ENCODE measurements at regions not wholly inside any gene's neighbourhood (a gene's known extent, or its start where the extent isn't known, plus 50 kb on each side); places are given as distances from the start of the nearest gene placed in this dataset.
"Not testable (repeated sequence)": the region's sequence is repeated elsewhere in the genome, so short reads cannot be mapped to it uniquely, and the experiment has no call there.

DNA sequence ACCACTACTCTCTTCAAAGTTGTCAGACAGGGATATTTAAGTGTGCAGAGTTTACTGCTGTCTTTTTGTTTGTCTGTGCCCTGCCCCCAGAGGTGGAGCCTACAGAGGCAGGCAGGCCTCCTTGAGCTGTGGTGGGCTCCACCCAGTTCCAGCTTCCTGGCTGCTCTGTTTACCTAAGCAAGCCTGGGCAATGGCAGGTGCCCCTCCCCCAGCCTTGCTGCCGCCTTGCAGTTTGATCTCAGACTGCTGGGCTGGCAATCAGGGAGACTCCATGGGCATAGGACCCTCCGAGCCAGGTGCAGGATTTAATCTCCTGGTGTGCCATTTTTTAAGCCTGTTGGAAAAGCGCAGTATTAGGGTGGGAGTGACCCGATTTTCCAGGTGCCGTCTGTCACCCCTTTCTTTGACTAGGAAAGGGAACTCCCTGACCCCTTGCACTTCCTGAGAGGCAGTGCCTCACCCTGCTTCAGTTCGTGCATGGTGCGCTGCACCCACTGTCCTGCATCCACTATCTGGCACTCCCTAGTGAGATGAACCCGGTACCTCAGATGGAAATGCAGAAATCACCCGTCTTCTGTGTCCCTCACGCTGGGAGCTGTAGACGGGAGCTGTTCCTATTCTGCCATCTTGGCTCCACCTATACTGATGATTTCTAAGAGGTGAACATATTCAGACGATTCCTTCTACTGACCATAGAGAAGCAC is 167.6 kb downstream of the CXXC4 start:
- DNase-seq: not testable (repeated sequence)

DNA sequence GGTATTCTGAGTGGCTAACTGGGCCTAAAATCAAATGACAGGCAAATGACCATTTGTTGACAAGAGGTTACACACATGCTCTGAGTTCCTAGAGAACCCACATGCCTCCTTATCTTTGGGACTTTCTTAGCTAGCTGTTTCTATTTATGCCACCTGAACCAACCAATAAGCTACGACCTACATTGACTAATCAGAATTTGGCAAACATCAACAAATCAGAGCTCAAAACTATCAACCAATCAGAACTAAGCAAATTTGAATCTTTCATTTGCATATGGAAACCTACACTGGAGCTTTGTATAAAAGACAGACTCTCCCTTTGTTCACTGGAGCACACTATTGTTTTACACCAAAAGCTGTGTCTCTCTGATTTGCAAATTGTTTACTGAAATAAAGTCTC is 192.0 kb downstream of the CXXC4 start:
- DNase-seq: no peak

- no peak for DNase-seq
Measured at GRCh38 chr4:104294811-104295210, 199.9 kb downstream of the CXXC4 start.

GRCh38 chr4:104286867-104287266 is 207.8 kb downstream of the CXXC4 start:
- DNase-seq: no peak

DNA sequence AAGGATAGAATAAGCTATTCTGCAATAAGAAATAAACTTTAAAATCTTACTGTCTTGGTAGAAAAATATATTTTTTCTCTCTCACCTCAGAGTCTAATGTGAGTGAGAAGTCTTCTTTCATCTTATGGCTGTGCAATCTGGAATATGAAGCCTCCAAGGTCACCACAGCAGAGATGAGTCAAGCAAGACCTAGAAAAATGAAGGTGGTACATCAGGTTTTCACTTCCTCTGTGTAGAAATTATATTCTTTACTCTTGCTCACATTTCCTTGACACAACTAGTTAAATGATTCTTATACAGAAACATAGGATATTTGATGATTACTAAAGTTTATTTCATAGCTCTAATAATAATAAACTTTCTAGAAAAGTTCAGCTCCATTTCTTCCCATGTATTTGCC is 211.4 kb downstream of the CXXC4 start:
- DNase-seq: no peak

GRCh38 chr4:104279744-104280143 is 214.9 kb downstream of the CXXC4 start:
- no peak for DNase-seq

DNA sequence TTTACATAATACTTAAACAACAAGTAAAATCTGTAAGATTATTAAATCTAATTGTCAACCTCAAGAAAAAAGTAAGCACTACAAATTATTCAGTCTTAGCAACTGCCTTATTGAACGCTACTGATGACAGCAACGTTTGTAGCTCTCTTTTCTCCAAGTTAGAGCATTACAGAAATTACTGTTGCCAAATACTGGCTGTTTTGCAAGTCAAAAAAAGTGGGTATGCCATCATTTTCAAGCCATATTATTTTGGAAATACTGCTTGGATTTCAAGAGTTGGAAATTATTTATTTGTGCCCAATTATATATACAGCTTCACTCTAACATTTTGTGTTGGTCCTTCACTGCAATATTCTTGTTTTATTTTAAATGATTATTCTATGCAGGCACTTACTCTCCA is 221.7 kb downstream of the CXXC4 start:
- DNase-seq: no peak

- not testable (repeated sequence) for DNase-seq
Measured at GRCh38 chr4:104269603-104270002, 225.1 kb downstream of the CXXC4 start.

GRCh38 chr4:104263100-104263499 is 231.6 kb downstream of the CXXC4 start:
- DNase-seq: no peak

GRCh38 chr4:104262678-104263077 is 232.0 kb downstream of the CXXC4 start:
- DNase-seq: no peak

- DNase-seq: no peak
Measured at GRCh38 chr4:104248726-104249125, 246.0 kb downstream of the CXXC4 start.

DNA sequence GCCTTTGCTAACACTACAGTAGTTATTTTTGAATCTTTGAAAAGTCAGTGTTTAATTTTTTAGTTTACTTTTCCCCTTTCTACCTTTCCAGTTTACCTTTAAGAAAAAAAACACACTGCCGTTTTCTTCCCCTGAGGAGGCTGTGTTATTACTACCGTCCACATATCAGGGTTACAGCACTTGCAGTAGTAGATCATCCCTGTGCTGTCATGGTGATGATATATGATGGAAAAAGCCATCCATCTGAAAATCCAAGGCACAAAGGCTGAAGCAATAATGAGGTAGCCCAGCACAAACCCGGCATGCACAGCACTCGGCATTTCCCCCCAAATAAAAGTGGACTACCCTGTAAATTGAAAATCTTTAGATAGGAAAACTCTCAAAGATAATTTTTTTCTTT is 258.7 kb downstream of the CXXC4 start:
- no peak for DNase-seq

DNA sequence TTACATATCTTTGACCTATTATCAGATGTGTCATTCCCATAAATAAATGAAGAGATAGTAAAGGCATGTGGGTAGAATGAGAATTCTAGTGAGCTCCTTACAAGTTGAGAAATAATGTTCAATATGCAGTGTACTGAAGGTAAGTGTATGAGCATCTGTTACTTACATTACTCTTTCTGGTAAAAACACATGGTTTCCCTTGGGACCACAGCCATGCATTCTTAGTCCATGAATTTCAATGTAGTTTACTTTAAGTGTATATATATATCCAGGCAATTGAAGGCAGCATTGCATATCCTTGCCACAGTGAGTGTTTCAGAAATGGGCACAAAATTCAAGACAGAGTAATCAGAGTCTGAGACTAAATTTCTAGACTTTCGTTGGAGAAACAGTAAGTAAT is 277.2 kb downstream of the CXXC4 start:
- DNase-seq: no peak

GRCh38 chr4:104211657-104212056 is 283.0 kb downstream of the CXXC4 start:
- no peak for DNase-seq

- no peak for DNase-seq
Measured at GRCh38 chr4:104210420-104210819, 284.3 kb downstream of the CXXC4 start.

DNA sequence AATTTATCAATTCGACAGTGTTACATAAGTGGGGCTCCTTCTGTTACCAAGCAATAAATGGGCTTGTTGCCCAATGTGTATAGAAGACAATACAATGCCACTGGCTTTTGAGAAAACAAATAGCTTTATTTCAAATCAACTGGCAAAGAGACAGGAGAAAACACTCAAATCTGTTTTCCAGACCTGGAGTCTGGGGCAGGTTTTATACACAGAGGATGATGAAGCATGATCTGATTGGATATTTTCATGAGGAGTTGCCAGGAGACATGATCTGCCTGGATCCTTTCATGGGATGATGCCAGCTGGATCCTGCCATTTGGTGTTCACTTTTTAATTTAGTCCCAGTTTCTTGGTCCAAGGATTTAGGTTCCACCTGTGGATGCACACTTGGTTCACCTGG is 287.9 kb downstream of the CXXC4 start:
- no peak for DNase-seq

- no peak for DNase-seq
Measured at GRCh38 chr4:104205116-104205515, 289.6 kb downstream of the CXXC4 start.

GRCh38 chr4:104188301-104188700 is 306.4 kb downstream of the CXXC4 start:
- DNase-seq: no peak

GRCh38 chr4:104169437-104169836 is 325.3 kb downstream of the CXXC4 start:
- no peak for DNase-seq

DNA sequence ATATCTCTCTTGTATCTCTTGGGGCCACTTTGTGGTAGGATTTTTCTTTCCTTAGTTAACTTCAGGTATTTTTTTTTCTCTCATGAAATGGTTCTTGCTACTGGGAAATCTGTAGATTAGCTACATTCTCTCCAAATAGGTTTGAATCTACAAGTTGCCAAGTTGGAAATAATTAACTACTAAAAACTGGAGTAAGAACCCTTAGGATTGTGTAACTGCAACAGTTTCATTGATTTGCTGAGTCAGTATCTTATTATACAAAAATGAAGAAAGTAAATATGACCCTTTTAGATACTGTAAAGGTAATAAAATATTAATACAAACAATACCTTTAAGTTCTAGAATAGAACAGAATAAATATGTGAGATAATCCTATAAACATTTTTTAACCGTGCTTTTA is 327.9 kb downstream of the CXXC4 start:
- no peak for DNase-seq

GRCh38 chr4:104163820-104164219 is 330.9 kb downstream of the CXXC4 start:
- DNase-seq: no peak

GRCh38 chr4:104146048-104146447 is 348.6 kb downstream of the CXXC4 start:
- DNase-seq: no peak

- DNase-seq: no peak
Measured at GRCh38 chr4:104138116-104138515, 356.6 kb downstream of the CXXC4 start.

- DNase-seq: no peak
Measured at GRCh38 chr4:104129243-104129642, 365.5 kb downstream of the CXXC4 start.

- no peak for DNase-seq
Measured at GRCh38 chr4:104128850-104129213, 365.9 kb downstream of the CXXC4 start.
